ENCODE measurements at regions not wholly inside any gene's neighbourhood (a gene's known extent, or its start where the extent isn't known, plus 50 kb on each side); places are given as distances from the start of the nearest gene placed in this dataset.

DNA sequence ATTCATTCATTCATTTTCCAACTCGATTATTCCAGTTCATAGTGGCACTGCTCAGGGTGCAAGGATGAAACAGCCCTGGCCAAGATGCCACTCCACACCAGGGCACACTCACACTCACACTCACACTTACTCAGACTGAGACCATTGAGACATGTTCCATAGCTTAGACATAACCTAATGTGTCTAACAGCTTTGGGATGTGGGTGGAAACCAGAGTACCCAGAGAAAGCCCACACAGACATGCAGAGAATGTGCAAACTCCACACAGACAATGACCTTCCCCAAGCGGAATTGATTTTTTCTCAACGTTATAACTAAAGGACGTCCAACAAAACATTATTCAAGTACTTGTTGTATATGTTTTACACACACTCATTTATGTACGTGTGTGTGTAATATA, 1363.5 kb downstream of the EFNA5 start:
- TF ChIP-seq CTCF (conservative IDR thresholded peaks at IDR 0.05; ENCODE audit: low read depth, low read length), result no peak
- TF ChIP-seq MXI1 (IDR thresholded peaks at IDR 0.05; ENCODE audit: borderline replicate concordance, low read depth, low read length), result no peak
- TF ChIP-seq RAD21 (IDR thresholded peaks at IDR 0.05; ENCODE audit: low read length), result no peak
- TF ChIP-seq RFX5 (IDR thresholded peaks at IDR 0.05; ENCODE audit: low read depth, low read length), result no peak
- no peak for TF ChIP-seq POLR2A (IDR thresholded peaks at IDR 0.05; ENCODE audit: low read depth, low read length)
- no peak for TF ChIP-seq SMC3 (IDR thresholded peaks at IDR 0.05; ENCODE audit: low read depth, low read length)
- TF ChIP-seq BHLHE40 (IDR thresholded peaks at IDR 0.05; ENCODE audit: low read depth, low read length), result no peak
- TF ChIP-seq RCOR1 (IDR thresholded peaks at IDR 0.05; ENCODE audit: insufficient replicate concordance, low read length), result no peak
- TF ChIP-seq, protein P1, sequence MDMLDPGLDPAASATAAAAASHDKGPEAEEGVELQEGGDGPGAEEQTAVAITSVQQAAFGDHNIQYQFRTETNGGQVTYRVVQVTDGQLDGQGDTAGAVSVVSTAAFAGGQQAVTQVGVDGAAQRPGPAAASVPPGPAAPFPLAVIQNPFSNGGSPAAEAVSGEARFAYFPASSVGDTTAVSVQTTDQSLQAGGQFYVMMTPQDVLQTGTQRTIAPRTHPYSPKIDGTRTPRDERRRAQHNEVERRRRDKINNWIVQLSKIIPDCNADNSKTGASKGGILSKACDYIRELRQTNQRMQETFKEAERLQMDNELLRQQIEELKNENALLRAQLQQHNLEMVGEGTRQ (IDR thresholded peaks at IDR 0.05; ENCODE audit: low read depth, low read length), result no peak
- TF ChIP-seq MAZ (IDR thresholded peaks at IDR 0.05; ENCODE audit: borderline replicate concordance, low read depth, low read length), result no peak
- TF ChIP-seq FOS (IDR thresholded peaks at IDR 0.05; ENCODE audit: low read depth, low read length), result no peak

Measured in IMR-90 (cell line).